ENCODE measurements at regions not wholly inside any gene's neighbourhood (a gene's known extent, or its start where the extent isn't known, plus 50 kb on each side); places are given as distances from the start of the nearest gene placed in this dataset.
"Not testable (repeated sequence)": the region's sequence is repeated elsewhere in the genome, so short reads cannot be mapped to it uniquely, and the experiment has no call there.

- ATAC-seq (no peak), DNase-seq (ENCODE audit: low spot score in 2 of 2) (no peak)
- no peak overlapping the region for H3K27ac Mint-ChIP-seq
- H3K9me3 Mint-ChIP-seq = peaks cover 4 to 5% of the 10 kb centered on the region in 2 donors
- H3K36me3 Mint-ChIP-seq = no peaks in the 10 kb centered on the region
These were observed 204.1 kb downstream of the DEPDC1B start for GRCh38 chr5:60495644-60496520.

GRCh38 chr5:60494635-60495034 is 205.3 kb downstream of the DEPDC1B start:
- H3K27ac Mint-ChIP-seq = no peak overlapping the region
- no peaks in the 10 kb centered on the region for H3K36me3 Mint-ChIP-seq
- DNase-seq (ENCODE audit: low spot score in 2 of 2) = no peak
- H3K9me3 Mint-ChIP-seq = peaks cover 4 to 5% of the 10 kb centered on the region in 2 donors
- no peak for ATAC-seq

GRCh38 chr5:60494144-60494543 is 205.8 kb downstream of the DEPDC1B start:
- Mint-ChIP-seq H3K36me3 (no peaks in the 10 kb centered on the region), H3K9me3 (peaks cover 4 to 5% of the 10 kb centered on the region in 2 donors), H3K27ac (no peak overlapping the region)
- no peak for DNase-seq (ENCODE audit: low spot score in 2 of 2)
- no peak for ATAC-seq

GRCh38 chr5:60493372-60493771 is 206.6 kb downstream of the DEPDC1B start:
- ATAC-seq (no peak), DNase-seq (ENCODE audit: low spot score in 2 of 2) (no peak)
- no peaks in the 10 kb centered on the region for H3K36me3 Mint-ChIP-seq
- no peak overlapping the region for H3K27ac Mint-ChIP-seq
- H3K9me3 Mint-ChIP-seq = peaks cover 4 to 5% of the 10 kb centered on the region in 2 donors

GRCh38 chr5:60492958-60493357 is 207.0 kb downstream of the DEPDC1B start:
- Mint-ChIP-seq H3K36me3 (no peaks in the 10 kb centered on the region), H3K9me3 (peaks cover 4 to 5% of the 10 kb centered on the region in 2 donors), H3K27ac (no peak overlapping the region)
- ATAC-seq (no peak), DNase-seq (ENCODE audit: low spot score in 2 of 2) (no peak)

GRCh38 chr5:60492358-60492757 is 207.6 kb downstream of the DEPDC1B start:
- not testable (repeated sequence) for DNase-seq (ENCODE audit: low spot score in 2 of 2); H3K27ac Mint-ChIP-seq; ATAC-seq; H3K9me3 Mint-ChIP-seq; H3K36me3 Mint-ChIP-seq

- H3K27ac Mint-ChIP-seq = no peak overlapping the region
- no peaks in the 10 kb centered on the region for H3K36me3 Mint-ChIP-seq
- ATAC-seq (no peak), DNase-seq (ENCODE audit: low spot score in 2 of 2) (no peak)
- peaks cover 0 to 4% of the 10 kb centered on the region in 2 donors for H3K9me3 Mint-ChIP-seq
These were observed 209.3 kb downstream of the DEPDC1B start for GRCh38 chr5:60490597-60491166.

GRCh38 chr5:60489856-60490255 is 210.1 kb downstream of the DEPDC1B start:
- ATAC-seq = no peak
- no peak for DNase-seq (ENCODE audit: low spot score in 2 of 2)
- Mint-ChIP-seq H3K36me3 (no peaks in the 10 kb centered on the region), H3K27ac (no peak overlapping the region), H3K9me3 (peaks cover 0 to 4% of the 10 kb centered on the region in 2 donors)

GRCh38 chr5:60489377-60489776 is 210.6 kb downstream of the DEPDC1B start:
- peaks cover 0 to 4% of the 10 kb centered on the region in 2 donors for H3K9me3 Mint-ChIP-seq

GRCh38 chr5:60488466-60489130 is 211.4 kb downstream of the DEPDC1B start:
- no peak for DNase-seq (ENCODE audit: low spot score in 2 of 2)
- Mint-ChIP-seq H3K36me3 (no peaks in the 10 kb centered on the region), H3K9me3 (peaks cover 0 to 4% of the 10 kb centered on the region in 2 donors), H3K27ac (no peak overlapping the region)
- ATAC-seq = no peak

More at GRCh38 chr5:60489377-60489776, 210.6 kb downstream of the DEPDC1B start:
- ATAC-seq = no peak
- no peaks in the 10 kb centered on the region for H3K36me3 Mint-ChIP-seq
- H3K27ac Mint-ChIP-seq = no peak overlapping the region
- no peak for DNase-seq (ENCODE audit: low spot score in 2 of 2)

GRCh38 chr5:60487885-60488442 is 212.0 kb downstream of the DEPDC1B start:
- ATAC-seq (no peak), DNase-seq (ENCODE audit: low spot score in 2 of 2) (no peak)
- Mint-ChIP-seq H3K36me3 (no peaks in the 10 kb centered on the region), H3K27ac (no peak overlapping the region), H3K9me3 (peaks cover 0 to under 1% of the 10 kb centered on the region in 2 donors)

GRCh38 chr5:60487476-60487875 is 212.5 kb downstream of the DEPDC1B start:
- Mint-ChIP-seq H3K27ac (no peak overlapping the region), H3K36me3 (no peaks in the 10 kb centered on the region), H3K9me3 (no peaks in the 10 kb centered on the region)
- DNase-seq (ENCODE audit: low spot score in 2 of 2) (no peak), ATAC-seq (no peak)

GRCh38 chr5:60485361-60485760 is 214.6 kb downstream of the DEPDC1B start:
- H3K9me3 Mint-ChIP-seq = no peaks in the 10 kb centered on the region
- no peaks in the 10 kb centered on the region for H3K36me3 Mint-ChIP-seq
- H3K27ac Mint-ChIP-seq = no peak overlapping the region
- DNase-seq (ENCODE audit: low spot score in 2 of 2) (no peak), ATAC-seq (no peak)

- Mint-ChIP-seq H3K27ac (no peak overlapping the region), H3K9me3 (no peaks in the 10 kb centered on the region), H3K36me3 (no peaks in the 10 kb centered on the region)
- DNase-seq (ENCODE audit: low spot score in 2 of 2) = no peak
- ATAC-seq = no peak
These were observed 216.9 kb downstream of the DEPDC1B start for GRCh38 chr5:60483050-60483449.

GRCh38 chr5:60482301-60482700 is 217.7 kb downstream of the DEPDC1B start:
- Mint-ChIP-seq H3K36me3 (no peaks in the 10 kb centered on the region), H3K27ac (no peak overlapping the region), H3K9me3 (no peaks in the 10 kb centered on the region)
- no peak for ATAC-seq
- DNase-seq (ENCODE audit: low spot score in 2 of 2) = no peak

- Mint-ChIP-seq H3K9me3 (peaks cover 4 to 5% of the 10 kb centered on the region in 2 donors), H3K36me3 (no peaks in the 10 kb centered on the region), H3K27ac (no peak overlapping the region)
- DNase-seq (ENCODE audit: low spot score in 2 of 2) (no peak), ATAC-seq (no peak)
These were observed 220.4 kb downstream of the DEPDC1B start for GRCh38 chr5:60479542-60479941.

- H3K27ac Mint-ChIP-seq = no peak overlapping the region
- no peaks in the 10 kb centered on the region for H3K36me3 Mint-ChIP-seq
- ATAC-seq (no peak), DNase-seq (ENCODE audit: low spot score in 2 of 2) (no peak)
- H3K9me3 Mint-ChIP-seq = peaks cover 4 to 5% of the 10 kb centered on the region in 2 donors
These were observed 222.1 kb downstream of the DEPDC1B start for GRCh38 chr5:60477849-60478248.
